Epithelial cell of esophagus (primary cell): ENCODE measurements at regions not wholly inside any gene's neighbourhood (a gene's known extent, or its start where the extent isn't known, plus 50 kb on each side); places are given as distances from the start of the nearest gene placed in this dataset.

ENCODE experiments used
- DNase-seq: peaks from one replicate; pipeline ENCODE4 v3.0.0; 2010; ENCODE audit warnings: low read depth
- H3K4me3 ChIP-seq: 2 replicates; pipeline ENCODE4 v1.5.1; 2011; ENCODE audit warnings: mild to moderate bottlenecking, low read length, control low read depth
- CTCF ChIP-seq: IDR thresholded peaks from 2 replicates; pipeline ENCODE4 v1.5.1; 2011; ENCODE audit warnings: low read depth, mild to moderate bottlenecking, low read length, control low read depth, inconsistent platforms; ENCODE audit not compliant: insufficient read depth; ENCODE audit errors: missing control alignments

DNA sequence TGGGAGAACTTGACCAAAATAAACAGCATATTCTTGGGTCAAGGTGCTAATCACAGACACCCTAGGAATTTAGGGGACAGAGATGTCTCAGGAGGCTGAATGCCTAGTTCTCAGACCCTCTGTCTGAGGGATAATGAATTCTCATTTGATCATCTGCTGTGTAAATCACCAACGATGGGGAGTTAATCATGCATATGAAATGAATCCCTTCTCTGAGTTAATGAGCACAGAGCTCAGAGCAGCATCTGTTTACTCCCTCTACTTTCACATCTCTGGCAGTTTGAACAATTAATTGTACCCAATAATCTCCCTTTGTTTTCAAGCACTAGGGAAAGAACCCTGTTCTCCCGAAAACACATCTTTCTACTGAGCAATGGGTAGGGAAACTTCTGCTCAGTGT is 129.4 kb upstream of the SRRM4 start:
- TF ChIP-seq CTCF: no peak
- DNase-seq: no peak
- no peak overlapping the region for H3K4me3 ChIP-seq

DNA sequence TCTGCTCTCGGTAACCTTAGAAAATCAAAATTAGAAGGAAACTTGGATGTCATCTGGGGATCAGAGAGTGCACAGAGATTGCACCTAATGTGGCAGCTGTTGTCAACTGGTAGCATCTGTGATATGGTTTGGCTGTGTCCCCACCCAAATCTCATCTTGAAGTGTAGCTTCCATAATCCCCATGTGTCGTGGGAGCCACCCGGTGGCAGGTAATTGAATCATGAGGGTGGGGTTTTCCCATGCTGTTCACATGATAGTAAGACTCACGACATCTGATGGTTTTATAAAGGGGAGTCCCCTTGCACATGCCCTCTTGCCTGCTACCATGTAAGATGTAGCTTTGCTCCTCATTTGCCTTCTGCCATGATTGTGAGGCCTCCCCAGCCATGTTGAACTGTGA is 127.7 kb upstream of the SRRM4 start:
- DNase-seq: peak; percentile 1
- no peak for TF ChIP-seq CTCF

GRCh38 chr12:118855858-118856257 is 125.5 kb upstream of the SRRM4 start:
- DNase-seq: no peak
- H3K4me3 ChIP-seq: no peak overlapping the region
- TF ChIP-seq CTCF: no peak

More for the DNA sequence above, 127.7 kb upstream of the SRRM4 start:
- no peak overlapping the region for H3K4me3 ChIP-seq

- H3K4me3 ChIP-seq: no peak overlapping the region
- TF ChIP-seq CTCF: no peak
- DNase-seq: peak; percentile 2
Measured at GRCh38 chr12:118866346-118866745, 115.0 kb upstream of the SRRM4 start.

DNA sequence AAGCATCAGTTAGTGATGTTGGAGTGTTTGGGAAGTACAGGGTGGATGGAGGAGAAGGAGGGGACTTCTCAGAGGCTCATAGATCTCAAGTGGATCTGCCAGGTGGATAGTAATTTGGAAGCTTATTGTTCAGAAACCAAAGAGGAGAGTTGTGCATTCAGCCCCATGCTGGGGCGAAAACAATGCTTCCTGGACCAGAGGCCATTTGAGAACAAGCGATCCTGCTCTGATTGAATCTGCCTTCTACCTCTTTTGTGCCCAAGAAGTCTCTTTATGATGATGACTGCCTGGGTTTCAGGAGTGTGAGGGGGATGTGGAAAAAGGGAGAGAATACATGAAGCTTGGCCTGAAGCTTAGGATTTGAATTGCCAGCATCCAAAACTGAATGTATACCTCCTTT is 110.8 kb upstream of the SRRM4 start:
- no peak overlapping the region for H3K4me3 ChIP-seq

GRCh38 chr12:118874698-118875548 is 106.4 kb upstream of the SRRM4 start:
- no peak for TF ChIP-seq CTCF
- DNase-seq: no peak
- H3K4me3 ChIP-seq: no peak overlapping the region

More for the DNA sequence above, 110.8 kb upstream of the SRRM4 start:
- no peak for DNase-seq
- TF ChIP-seq CTCF: no peak
